CD4-positive, alpha-beta T cell (primary cell): ENCODE measurements at regions not wholly inside any gene's neighbourhood (a gene's known extent, or its start where the extent isn't known, plus 50 kb on each side); places are given as distances from the start of the nearest gene placed in this dataset.

Experiments
- ATAC-seq: fragments of 200-7000 bp; cut with Tn5 transposase; one replicate; pipeline ENCODE4 v1.10.0; 2022; ENCODE audit warnings: mild to moderate bottlenecking; ENCODE audit not compliant: poor library complexity
- CTCF ChIA-PET: fragments of 350-600 bp; sonication (Branson Sonifier 250); formaldehyde crosslinking; loops from one replicate; lab custom pipeline; 2021; ENCODE audit warnings: antibody characterized with exemption, inconsistent platforms; lab: Charles Lee
- POLR2A ChIA-PET: fragments of 350-600 bp; sonication (Branson Sonifier 250); formaldehyde crosslinking; loops from one replicate; lab custom pipeline; 2021; ENCODE audit warnings: antibody characterized with exemption, inconsistent platforms; lab: Charles Lee
- DNase-seq, 14 experiments: peaks; one replicate each; pipeline ENCODE4 v3.0.0-alpha.2; 2013 to 2020; ENCODE audit warnings: mixed read lengths in 2 of 14
- H3K27ac ChIP-seq, 2 donors: one replicate each; pipeline versions ENCODE4 v1.5.1 to v1.7.0; 2013; ENCODE audit warnings: low read length in 2 of 2, low read depth in 1 of 2, mild to moderate bottlenecking in 1 of 2
- H3K27me3 ChIP-seq, 2 experiments: 1 replicate in 1 of 2; 2 replicates in 1 of 2; pipeline versions ENCODE4 v1.6.1 to v1.7.0; 2013; ENCODE audit warnings: low read length in 2 of 2, control low read depth in 1 of 2, mild to moderate bottlenecking in 1 of 2, moderate library complexity in 1 of 2; ENCODE audit not compliant: insufficient read depth in 2 of 2, control insufficient read depth in 1 of 2
- H3K36me3 ChIP-seq: one replicate; pipeline ENCODE4 v1.6.1; 2013; ENCODE audit warnings: low read length, control low read depth; ENCODE audit not compliant: insufficient read depth
- H3K4me1 ChIP-seq: one replicate; pipeline ENCODE4 v1.6.1; 2013; ENCODE audit warnings: low read length, control low read depth; ENCODE audit not compliant: insufficient read depth
- H3K4me3 ChIP-seq: one replicate; pipeline ENCODE4 v1.5.1; 2013; ENCODE audit warnings: mild to moderate bottlenecking, low read length, moderate library complexity
- H3K9me3 ChIP-seq, 2 experiments: 1 replicate in 1 of 2; 2 replicates in 1 of 2; pipeline versions ENCODE4 v1.6.1 to v1.7.0; 2013; ENCODE audit warnings: low read length in 2 of 2, mild to moderate bottlenecking in 2 of 2, control low read depth in 1 of 2, moderate library complexity in 1 of 2; ENCODE audit not compliant: control insufficient read depth in 1 of 2, insufficient read depth in 1 of 2
- H3K27ac Mint-ChIP-seq: one replicate; pipeline ENCODE4 v1.8.0; 2020; ENCODE audit warnings: mixed read lengths
- H3K27me3 Mint-ChIP-seq: one replicate; pipeline ENCODE4 v1.8.0; 2021; ENCODE audit warnings: mixed read lengths
- H3K36me3 Mint-ChIP-seq: one replicate; pipeline ENCODE4 v1.8.0; 2021; ENCODE audit warnings: low read depth, mixed read lengths
- H3K4me1 Mint-ChIP-seq: one replicate; pipeline ENCODE4 v1.8.0; 2021; ENCODE audit warnings: low read depth, mixed read lengths
- H3K4me3 Mint-ChIP-seq: one replicate; pipeline ENCODE4 v1.8.0; 2020; ENCODE audit warnings: mild to moderate bottlenecking, mixed read lengths
- H3K9me3 Mint-ChIP-seq: one replicate; pipeline ENCODE4 v1.8.0; 2020; ENCODE audit warnings: mixed read lengths
- intact Hi-C, 2 experiments: fragments of 100-400 bp; cut with DNase I in 1 of 2; cut with micrococcal nuclease in 1 of 2; formaldehyde crosslinking; loops; one replicate each; pipeline versions ENCODE4 v1.15.1 to v1.9.0; 2023 to 2025; cut with DNase I, micrococcal nuclease
- TF ChIP-seq, protein P1 (sequence below): fragments of 200-600 bp; IDR thresholded peaks from one replicate; pipeline ENCODE4 v1.8.0; 2022; ENCODE audit warnings: antibody characterized with exemption, mild to moderate bottlenecking

DNA sequence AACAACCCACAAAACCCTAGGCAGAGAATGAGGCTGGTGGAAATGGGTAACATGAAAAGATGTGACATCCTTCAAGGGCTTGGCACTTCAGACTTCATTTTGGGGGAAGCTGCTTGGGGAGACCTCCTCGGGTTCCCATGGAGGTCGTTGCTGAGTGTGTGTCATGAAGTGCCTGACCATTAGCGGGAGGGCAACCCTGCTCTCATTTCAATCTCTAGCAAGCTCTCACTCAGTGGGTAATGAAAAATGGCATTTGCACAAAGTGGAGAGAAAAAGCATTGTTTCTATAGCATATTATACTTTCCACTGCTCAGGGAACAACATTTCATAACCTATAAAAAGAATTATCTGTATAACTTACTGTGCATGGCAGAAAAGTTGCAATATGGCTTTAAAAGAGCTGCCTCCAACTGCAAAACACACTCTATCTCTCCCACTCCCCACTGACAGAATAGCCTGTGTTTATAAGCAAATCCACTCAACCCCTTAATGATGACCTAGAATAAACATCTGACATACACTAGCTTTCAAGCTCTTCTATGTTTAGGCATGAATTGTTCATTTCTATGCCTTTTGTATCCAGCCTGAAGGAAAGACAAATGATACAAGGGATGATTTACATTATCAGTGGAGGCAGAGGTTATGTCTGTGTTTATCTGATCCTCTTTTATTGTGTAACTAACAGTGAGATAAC lies 357.2 kb downstream of the ZSWIM6 start:
- Mint-ChIP-seq H3K27me3 (peaks cover 47% of the 10 kb centered on the region), H3K4me1 (no peaks in the 10 kb centered on the region), H3K27ac (no peak overlapping the region), H3K9me3 (no peaks in the 10 kb centered on the region), H3K4me3 (no peak overlapping the region), H3K36me3 (no peaks in the 10 kb centered on the region)
- Histone ChIP-seq H3K27ac (no peak overlapping the region), H3K36me3 (no peaks in the 10 kb centered on the region), H3K4me3 (no peak overlapping the region), H3K9me3 (no peaks in the 10 kb centered on the region), H3K27me3 (peaks cover 0 to 5% of the 10 kb centered on the region in 2 experiments), H3K4me1 (no peaks in the 10 kb centered on the region)
- ATAC-seq: no peak
- POLR2A ChIA-PET: interaction anchor here (0.6 kb wide), 1 partner anchor 31 kb away, joined by 3 read pairs; no protein-coding TSS in a partner anchor
- intact Hi-C loops: no loop called here
- CTCF ChIA-PET: no interaction called here
- DNase-seq: no peak
- TF ChIP-seq, protein P1, sequence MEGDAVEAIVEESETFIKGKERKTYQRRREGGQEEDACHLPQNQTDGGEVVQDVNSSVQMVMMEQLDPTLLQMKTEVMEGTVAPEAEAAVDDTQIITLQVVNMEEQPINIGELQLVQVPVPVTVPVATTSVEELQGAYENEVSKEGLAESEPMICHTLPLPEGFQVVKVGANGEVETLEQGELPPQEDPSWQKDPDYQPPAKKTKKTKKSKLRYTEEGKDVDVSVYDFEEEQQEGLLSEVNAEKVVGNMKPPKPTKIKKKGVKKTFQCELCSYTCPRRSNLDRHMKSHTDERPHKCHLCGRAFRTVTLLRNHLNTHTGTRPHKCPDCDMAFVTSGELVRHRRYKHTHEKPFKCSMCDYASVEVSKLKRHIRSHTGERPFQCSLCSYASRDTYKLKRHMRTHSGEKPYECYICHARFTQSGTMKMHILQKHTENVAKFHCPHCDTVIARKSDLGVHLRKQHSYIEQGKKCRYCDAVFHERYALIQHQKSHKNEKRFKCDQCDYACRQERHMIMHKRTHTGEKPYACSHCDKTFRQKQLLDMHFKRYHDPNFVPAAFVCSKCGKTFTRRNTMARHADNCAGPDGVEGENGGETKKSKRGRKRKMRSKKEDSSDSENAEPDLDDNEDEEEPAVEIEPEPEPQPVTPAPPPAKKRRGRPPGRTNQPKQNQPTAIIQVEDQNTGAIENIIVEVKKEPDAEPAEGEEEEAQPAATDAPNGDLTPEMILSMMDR: no peak

DNA sequence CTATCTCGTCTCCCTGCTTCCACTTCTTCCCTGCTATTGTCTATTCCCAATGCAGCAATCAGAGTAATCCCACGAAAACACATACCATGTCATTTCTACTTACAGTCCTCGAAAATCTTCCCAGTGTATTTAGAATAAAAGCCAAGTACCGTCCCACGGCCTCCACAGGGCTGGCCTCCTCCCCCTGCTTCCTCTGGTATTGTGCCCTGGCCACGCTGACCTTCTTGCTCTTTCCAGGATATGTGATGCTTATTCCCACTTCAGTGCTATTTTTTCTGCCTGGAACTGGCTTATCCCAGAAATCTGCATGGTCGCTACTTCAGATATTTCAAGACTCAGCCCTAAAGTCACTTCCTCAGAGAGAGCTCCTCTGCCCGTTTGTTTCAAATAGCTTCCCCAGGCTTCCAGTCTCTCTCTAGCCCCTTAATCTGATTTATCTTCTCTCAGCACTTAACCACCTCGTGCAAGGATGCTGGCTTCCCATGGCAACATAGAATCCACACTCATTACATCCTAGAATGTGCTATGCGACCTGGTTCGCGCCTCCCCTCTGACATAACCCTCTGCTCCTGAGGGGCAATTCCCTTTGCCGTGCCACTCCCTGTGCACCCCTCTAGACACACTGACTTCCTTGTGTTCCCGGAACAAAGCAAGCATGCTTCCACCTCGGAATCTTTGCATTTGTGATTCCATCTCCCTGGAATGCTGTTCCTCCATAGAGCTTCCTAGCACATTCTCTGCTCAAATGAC lies 365.9 kb downstream of the ZSWIM6 start:
- DNase-seq (no peak), ATAC-seq (no peak)
- Mint-ChIP-seq H3K9me3 (no peaks in the 10 kb centered on the region), H3K27ac (no peak overlapping the region), H3K27me3 (peaks cover 5% of the 10 kb centered on the region), H3K36me3 (no peaks in the 10 kb centered on the region), H3K4me1 (no peaks in the 10 kb centered on the region), H3K4me3 (no peak overlapping the region)
- ChIA-PET CTCF (no interaction called here), POLR2A (no interaction called here)
- peaks cover 3 to 8% of the 10 kb centered on the region in 2 experiments for H3K9me3 ChIP-seq
- no peaks in the 10 kb centered on the region for H3K36me3 ChIP-seq
- H3K4me1 ChIP-seq: no peaks in the 10 kb centered on the region
- intact Hi-C loops: no loop called here
- H3K27ac ChIP-seq: no peak overlapping the region
- TF ChIP-seq, protein P1: no peak
- no peak overlapping the region for H3K4me3 ChIP-seq
- H3K27me3 ChIP-seq: peaks cover 2 to 5% of the 10 kb centered on the region in 2 experiments

DNA sequence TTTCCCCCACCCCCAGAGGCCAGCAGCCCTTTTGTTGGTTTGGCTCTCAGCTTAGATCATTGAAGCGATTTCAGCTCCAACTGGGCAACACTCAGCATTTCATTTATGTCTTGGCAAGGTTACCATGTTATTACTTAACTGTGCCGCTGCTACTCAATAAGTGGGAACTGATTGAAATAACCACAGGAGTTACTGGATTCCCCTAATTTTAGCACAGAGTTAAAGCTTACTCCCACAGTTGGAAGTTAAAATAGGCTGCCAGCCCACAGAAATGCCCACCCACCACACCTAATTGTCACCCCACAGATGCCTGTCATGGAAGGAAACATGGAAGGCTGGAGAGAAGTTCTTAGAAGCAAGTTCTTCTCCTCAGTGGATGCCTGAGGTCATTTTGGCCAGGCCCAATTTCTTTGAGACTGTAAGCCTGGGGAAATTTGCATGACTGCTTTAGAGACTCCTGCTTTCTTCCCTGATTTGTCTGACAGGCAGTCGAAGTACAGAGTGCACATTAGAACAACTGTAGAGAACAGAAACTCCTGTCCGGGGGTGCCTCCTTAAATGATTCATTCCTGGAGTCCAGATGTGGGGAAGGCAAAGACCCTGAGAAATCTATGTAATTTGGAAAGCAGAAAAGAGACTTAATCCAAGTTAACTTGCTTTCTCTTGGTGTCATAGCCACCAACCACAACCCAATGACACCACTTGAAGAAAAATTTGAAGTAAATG lies 370.0 kb downstream of the ZSWIM6 start:
- TF ChIP-seq, protein P1: no peak
- ChIA-PET CTCF (no interaction called here), POLR2A (no interaction called here)
- no peak overlapping the region for H3K4me3 Mint-ChIP-seq
- H3K4me3 ChIP-seq: no peak overlapping the region
- ATAC-seq: no peak
- no peaks in the 10 kb centered on the region for H3K36me3 Mint-ChIP-seq
- H3K36me3 ChIP-seq: no peaks in the 10 kb centered on the region
- DNase-seq: no peak
- H3K27me3 Mint-ChIP-seq: peaks cover 16% of the 10 kb centered on the region
- intact Hi-C loops: no loop called here
- H3K27me3 ChIP-seq: peaks cover 2 to 7% of the 10 kb centered on the region in 2 experiments
- no peak overlapping the region for H3K27ac ChIP-seq
- H3K4me1 ChIP-seq: no peaks in the 10 kb centered on the region
- no peaks in the 10 kb centered on the region for H3K9me3 Mint-ChIP-seq
- no peak overlapping the region for H3K27ac Mint-ChIP-seq
- H3K4me1 Mint-ChIP-seq: no peaks in the 10 kb centered on the region
- no peaks in the 10 kb centered on the region for H3K9me3 ChIP-seq
